ENCODE measurements at regions not wholly inside any gene's neighbourhood (a gene's known extent, or its start where the extent isn't known, plus 50 kb on each side); places are given as distances from the start of the nearest gene placed in this dataset.

DNA sequence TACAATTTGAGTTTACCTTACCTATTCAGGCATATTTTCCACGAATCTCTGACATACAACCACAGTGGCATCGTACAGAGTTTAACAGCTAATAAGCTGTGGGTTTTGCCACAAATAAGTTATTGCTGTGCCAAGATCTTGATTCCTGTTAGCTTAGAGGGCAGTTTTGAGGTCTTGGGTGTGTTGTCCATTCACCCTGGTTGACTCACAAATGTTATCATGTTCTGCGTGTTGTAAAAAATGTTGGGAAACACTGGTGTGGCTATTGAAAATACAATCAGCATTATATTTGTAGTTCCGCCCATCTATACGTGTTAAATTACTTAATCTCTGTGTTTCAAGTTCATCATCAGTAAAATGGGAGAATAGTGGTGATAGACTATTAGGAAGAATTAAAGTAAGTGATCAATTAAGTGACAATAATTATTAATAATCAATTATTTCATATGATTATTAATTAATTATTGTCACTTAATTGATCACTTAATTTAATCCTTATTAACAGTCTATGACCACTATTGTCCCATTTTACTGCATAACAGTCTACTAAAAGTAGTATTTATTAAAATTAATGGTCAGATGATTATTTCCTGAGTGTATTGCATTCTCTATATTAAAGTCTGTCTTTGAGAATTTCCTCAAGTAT lies 96.3 kb downstream of the TMA16 start:
- Histone ChIP-seq H3K27ac (ENCODE audit: low read length) (peak overlapping the region; percentile 92), H3K27me3 (ENCODE audit: low read depth, low read length) (no peaks in the 10 kb centered on the region), H3K4me3 (ENCODE audit: low read length) (peak overlapping the region; percentile 63), H3K4me2 (ENCODE audit: low read length) (peak overlapping the region; percentile 90), H3K4me1 (ENCODE audit: low read length) (peaks cover 84% of the 10 kb centered on the region), H2AFZ (ENCODE audit: low read depth, low read length) (no peak overlapping the region), H4K20me1 (ENCODE audit: insufficient read depth, low read length) (no peaks in the 10 kb centered on the region), H3K9me3 (ENCODE audit: insufficient read depth, low read length) (no peaks in the 10 kb centered on the region), H3K9ac (ENCODE audit: low read length) (peak overlapping the region; percentile 94), H3K36me3 (replicated peaks; ENCODE audit: low read depth, low read length) (peaks cover 29% of the 10 kb centered on the region), H3K79me2 (ENCODE audit: low read length) (peaks cover 78% of the 10 kb centered on the region)
- TF ChIP-seq EZH2phosphoT487 (IDR thresholded peaks at IDR 0.05; ENCODE audit: low read depth) = no peak
- TF ChIP-seq, protein P1, sequence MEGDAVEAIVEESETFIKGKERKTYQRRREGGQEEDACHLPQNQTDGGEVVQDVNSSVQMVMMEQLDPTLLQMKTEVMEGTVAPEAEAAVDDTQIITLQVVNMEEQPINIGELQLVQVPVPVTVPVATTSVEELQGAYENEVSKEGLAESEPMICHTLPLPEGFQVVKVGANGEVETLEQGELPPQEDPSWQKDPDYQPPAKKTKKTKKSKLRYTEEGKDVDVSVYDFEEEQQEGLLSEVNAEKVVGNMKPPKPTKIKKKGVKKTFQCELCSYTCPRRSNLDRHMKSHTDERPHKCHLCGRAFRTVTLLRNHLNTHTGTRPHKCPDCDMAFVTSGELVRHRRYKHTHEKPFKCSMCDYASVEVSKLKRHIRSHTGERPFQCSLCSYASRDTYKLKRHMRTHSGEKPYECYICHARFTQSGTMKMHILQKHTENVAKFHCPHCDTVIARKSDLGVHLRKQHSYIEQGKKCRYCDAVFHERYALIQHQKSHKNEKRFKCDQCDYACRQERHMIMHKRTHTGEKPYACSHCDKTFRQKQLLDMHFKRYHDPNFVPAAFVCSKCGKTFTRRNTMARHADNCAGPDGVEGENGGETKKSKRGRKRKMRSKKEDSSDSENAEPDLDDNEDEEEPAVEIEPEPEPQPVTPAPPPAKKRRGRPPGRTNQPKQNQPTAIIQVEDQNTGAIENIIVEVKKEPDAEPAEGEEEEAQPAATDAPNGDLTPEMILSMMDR (IDR thresholded peaks at IDR 0.05; ENCODE audit: low read depth, low read length) = no peak

DNA sequence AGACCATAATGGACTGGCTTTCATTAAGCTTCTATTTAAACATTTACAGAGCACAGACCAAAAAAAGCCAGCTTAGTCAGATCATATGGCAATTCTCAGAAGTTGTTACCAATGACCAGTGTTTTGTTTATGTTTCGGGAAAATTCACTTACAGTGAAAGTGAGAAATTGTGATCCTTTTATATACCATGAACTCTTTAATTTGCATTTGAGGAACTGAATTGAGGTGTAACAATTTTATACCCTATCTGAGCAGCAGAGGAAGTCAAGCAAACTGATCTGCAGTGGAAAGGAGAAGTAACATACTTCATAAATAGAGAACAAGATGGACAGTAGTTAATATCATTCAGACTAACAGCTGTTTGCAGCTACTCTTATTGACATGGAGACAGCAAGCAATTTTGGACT lies 97.1 kb downstream of the TMA16 start:
- no peaks in the 10 kb centered on the region for H3K27me3 ChIP-seq (ENCODE audit: low read depth, low read length)
- H3K36me3 ChIP-seq (replicated peaks; ENCODE audit: low read depth, low read length) = peaks cover 24% of the 10 kb centered on the region
- no peaks in the 10 kb centered on the region for H4K20me1 ChIP-seq (ENCODE audit: insufficient read depth, low read length)
- H3K79me2 ChIP-seq (ENCODE audit: low read length) = peaks cover 78% of the 10 kb centered on the region
- H3K4me1 ChIP-seq (ENCODE audit: low read length) = peaks cover 83% of the 10 kb centered on the region
- no peak overlapping the region for H2AFZ ChIP-seq (ENCODE audit: low read depth, low read length)
- H3K9ac ChIP-seq (ENCODE audit: low read length) = peak overlapping the region; percentile 94
- H3K9me3 ChIP-seq (ENCODE audit: insufficient read depth, low read length) = no peaks in the 10 kb centered on the region
- H3K4me3 ChIP-seq (ENCODE audit: low read length) = peak overlapping the region; percentile 60
- TF ChIP-seq, protein P1 (IDR thresholded peaks at IDR 0.05; ENCODE audit: low read depth, low read length) = peak; percentile 26; the same call in 1 of the 2 replicates
- no peak for TF ChIP-seq EZH2phosphoT487 (IDR thresholded peaks at IDR 0.05; ENCODE audit: low read depth)
- peak overlapping the region; percentile 92 for H3K27ac ChIP-seq (ENCODE audit: low read length)
- peak overlapping the region; percentile 90 for H3K4me2 ChIP-seq (ENCODE audit: low read length)

DNA sequence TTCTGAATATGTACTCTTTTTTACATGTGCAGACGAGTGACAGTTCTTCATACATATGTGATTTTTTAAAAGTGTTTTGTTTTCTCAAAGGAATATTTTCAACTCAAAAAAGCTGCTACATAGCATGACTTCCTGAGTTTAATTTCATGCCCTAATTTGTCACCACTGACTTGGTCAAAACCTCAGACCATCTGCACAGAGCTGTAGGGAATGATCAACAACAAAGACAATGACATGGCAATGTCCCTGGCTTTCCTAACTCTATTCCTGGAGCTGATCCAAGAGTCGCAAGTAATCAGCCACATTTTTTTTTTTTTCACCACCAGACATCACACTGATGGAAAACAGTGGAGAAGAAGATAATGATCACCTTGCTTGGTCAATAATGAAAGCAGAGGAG lies 97.7 kb downstream of the TMA16 start:
- TF ChIP-seq, protein P1 (IDR thresholded peaks at IDR 0.05; ENCODE audit: low read depth, low read length) = no peak
- no peak for TF ChIP-seq EZH2phosphoT487 (IDR thresholded peaks at IDR 0.05; ENCODE audit: low read depth)
- H3K36me3 ChIP-seq (replicated peaks; ENCODE audit: low read depth, low read length) = peaks cover 18% of the 10 kb centered on the region
- peaks cover 78% of the 10 kb centered on the region for H3K79me2 ChIP-seq (ENCODE audit: low read length)
- H3K9me3 ChIP-seq (ENCODE audit: insufficient read depth, low read length) = no peaks in the 10 kb centered on the region
- peak overlapping the region; percentile 40 for H3K4me3 ChIP-seq (ENCODE audit: low read length)
- peaks cover 80% of the 10 kb centered on the region for H3K4me1 ChIP-seq (ENCODE audit: low read length)
- no peak overlapping the region for H2AFZ ChIP-seq (ENCODE audit: low read depth, low read length)
- peak overlapping the region; percentile 75 for H3K9ac ChIP-seq (ENCODE audit: low read length)
- H4K20me1 ChIP-seq (ENCODE audit: insufficient read depth, low read length) = no peaks in the 10 kb centered on the region
- no peaks in the 10 kb centered on the region for H3K27me3 ChIP-seq (ENCODE audit: low read depth, low read length)
- H3K4me2 ChIP-seq (ENCODE audit: low read length) = peak overlapping the region; percentile 59
- H3K27ac ChIP-seq (ENCODE audit: low read length) = peak overlapping the region; percentile 92

DNA sequence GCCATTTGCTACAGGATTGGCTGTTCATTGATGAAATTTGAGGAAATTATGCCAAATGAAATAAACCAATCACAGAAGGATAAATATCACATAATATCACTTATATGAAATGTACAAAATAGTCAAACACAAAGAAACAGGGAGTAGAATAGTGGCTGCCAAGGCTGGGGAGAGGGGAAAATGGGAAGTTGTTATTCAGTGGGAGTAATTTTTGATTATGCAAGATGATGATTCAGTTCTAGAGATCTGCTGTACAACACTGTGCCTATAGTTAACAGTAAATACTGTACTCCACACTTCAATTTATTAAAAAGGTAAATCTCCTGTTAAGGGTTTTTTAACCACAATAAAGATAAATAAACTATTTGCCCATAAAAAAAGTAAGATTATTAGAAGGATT lies 101.1 kb downstream of the TMA16 start:
- no peak overlapping the region for H3K4me3 ChIP-seq (ENCODE audit: low read length)
- H4K20me1 ChIP-seq (ENCODE audit: insufficient read depth, low read length) = no peaks in the 10 kb centered on the region

More for the DNA sequence above, 101.1 kb downstream of the TMA16 start:
- Histone ChIP-seq H2AFZ (ENCODE audit: low read depth, low read length) (no peak overlapping the region), H3K36me3 (replicated peaks; ENCODE audit: low read depth, low read length) (peaks cover 27% of the 10 kb centered on the region), H3K9ac (ENCODE audit: low read length) (no peak overlapping the region), H3K27me3 (ENCODE audit: low read depth, low read length) (no peaks in the 10 kb centered on the region), H3K4me1 (ENCODE audit: low read length) (peaks cover 78% of the 10 kb centered on the region), H3K4me2 (ENCODE audit: low read length) (no peak overlapping the region), H3K27ac (ENCODE audit: low read length) (no peak overlapping the region), H3K9me3 (ENCODE audit: insufficient read depth, low read length) (no peaks in the 10 kb centered on the region), H3K79me2 (ENCODE audit: low read length) (peaks cover 88% of the 10 kb centered on the region)
- TF ChIP-seq, protein P1 (IDR thresholded peaks at IDR 0.05; ENCODE audit: low read depth, low read length) = no peak
- no peak for TF ChIP-seq EZH2phosphoT487 (IDR thresholded peaks at IDR 0.05; ENCODE audit: low read depth)

Data from OCI-LY3 (cell line).